Endothelial cell of umbilical vein (primary cell): ENCODE measurements at regions not wholly inside any gene's neighbourhood (a gene's known extent, or its start where the extent isn't known, plus 50 kb on each side); places are given as distances from the start of the nearest gene placed in this dataset.

Experiments used
- BruUV-seq: library from RNA; stranded (reverse); fragments of 400-500 nt; replicated peaks from 2 replicates; lab custom pipeline; 2021; lab: Mats Ljungman, UMichigan
- CTCF ChIA-PET: fragments of 300-600, 350-600 bp; sonication (Branson Sonifier 250); formaldehyde crosslinking; loops from one replicate; lab custom pipeline; 2021; ENCODE audit warnings: antibody characterized with exemption, inconsistent platforms; lab: Charles Lee
- POLR2A ChIA-PET: fragments of 300-600, 350-600 bp; sonication (Branson Sonifier 250); formaldehyde crosslinking; loops from one replicate; lab custom pipeline; 2021; ENCODE audit warnings: antibody characterized with exemption, inconsistent platforms; lab: Charles Lee
- DNase-seq: peaks from one replicate; pipeline ENCODE4 v3.0.0-alpha.2; 2011; ENCODE audit warnings: low read depth, low spot score
- FAIRE-seq: peaks from 2 replicates; lab custom pipeline; 2011; peaks lifted over from hg19 to GRCh38; lab: Jason Lieb, UNC
- H2AFZ ChIP-seq: 2 replicates; pipeline ENCODE4 v1.6.0; 2012; ENCODE audit warnings: low read depth, low read length, control low read depth, inconsistent platforms
- H3K27ac ChIP-seq: 2 replicates; pipeline ENCODE4 v1.5.1; 2011; ENCODE audit warnings: low read depth, mild to moderate bottlenecking, control low read depth, low read length, moderate library complexity; ENCODE audit not compliant: insufficient read depth
- H3K27me3 ChIP-seq, 2 experiments: 2 replicates each; pipeline versions ENCODE4 v1.6.0 to v1.6.1; 2011; ENCODE audit warnings: low read length in 2 of 2, mixed read lengths in 1 of 2; ENCODE audit not compliant: control insufficient read depth in 2 of 2, insufficient read depth in 2 of 2
- H3K36me3 ChIP-seq, 2 experiments: 2 replicates in 1 of 2; 3 replicates in 1 of 2; pipeline ENCODE4 v1.5.1; 2011; ENCODE audit warnings: low read length in 2 of 2, mild to moderate bottlenecking in 1 of 2, moderate library complexity in 1 of 2; ENCODE audit not compliant: control insufficient read depth in 2 of 2, insufficient read depth in 2 of 2; ENCODE audit errors: extremely low read depth in 1 of 2
- H3K4me1 ChIP-seq: 3 replicates; pipeline ENCODE4 v1.5.1; 2011; ENCODE audit warnings: mild to moderate bottlenecking, low read length; ENCODE audit not compliant: control insufficient read depth, insufficient read depth; ENCODE audit errors: extremely low read depth
- H3K4me2 ChIP-seq: 2 replicates; pipeline ENCODE4 v1.6.1; 2011; ENCODE audit warnings: low read length, control low read depth, mixed read lengths; ENCODE audit not compliant: insufficient read depth
- H3K4me3 ChIP-seq, 3 experiments: fragments of 200-600 bp in 1 of 3; sonication (generic), shearing (Covaris generic) in 1 of 3; replicated peaks in 1 of 3; 2 replicates each; pipeline ENCODE4 v1.5.1; 2011 to 2016; ENCODE audit warnings: control low read depth in 3 of 3, low read length in 3 of 3, mild to moderate bottlenecking in 2 of 3, inconsistent platforms in 1 of 3, low read depth in 1 of 3, moderate library complexity in 1 of 3; ENCODE audit not compliant: insufficient read depth in 1 of 3
- H3K79me2 ChIP-seq: 2 replicates; pipeline ENCODE4 v1.6.0; 2012; ENCODE audit warnings: low read length, inconsistent platforms; ENCODE audit not compliant: control insufficient read depth, insufficient read depth
- H3K9ac ChIP-seq: replicated peaks from 2 replicates; pipeline ENCODE3; 2011; ENCODE audit warnings: low read length, control low read depth; ENCODE audit not compliant: insufficient read depth; ENCODE audit errors: extremely low read depth
- H3K9me1 ChIP-seq: replicated peaks from 3 replicates; pipeline ENCODE4 v1.6.0; 2011; ENCODE audit warnings: mild to moderate bottlenecking, low read length; ENCODE audit not compliant: control insufficient read depth, insufficient read depth; ENCODE audit errors: extremely low read depth
- H3K9me3 ChIP-seq: replicated peaks from 2 replicates; pipeline ENCODE4 v1.5.1; 2012; ENCODE audit warnings: low read length, inconsistent platforms; ENCODE audit not compliant: control insufficient read depth, insufficient read depth
- H4K20me1 ChIP-seq: replicated peaks from 2 replicates; pipeline ENCODE3; 2011; ENCODE audit warnings: mild to moderate bottlenecking, low read length; ENCODE audit not compliant: control insufficient read depth, insufficient read depth; ENCODE audit errors: extremely low read depth
- CTCF ChIP-seq, 2 donors: IDR thresholded peaks; 1 replicate in 1 of 2; 2 replicates in 1 of 2; pipeline ENCODE4 v1.5.1; 2011; ENCODE audit warnings: low read length in 2 of 2, mild to moderate bottlenecking in 2 of 2, moderate library complexity in 2 of 2, control low read depth in 1 of 2, inconsistent platforms in 1 of 2, low read depth in 1 of 2; ENCODE audit not compliant: insufficient read depth in 1 of 2; ENCODE audit errors: extremely low read depth in 1 of 2
- EZH2 ChIP-seq: IDR thresholded peaks from 2 replicates; pipeline ENCODE4 v1.6.1; 2012; ENCODE audit warnings: borderline replicate concordance, low read depth, mild to moderate bottlenecking, moderate library complexity, low read length, inconsistent platforms; ENCODE audit not compliant: severe bottlenecking
- FOS ChIP-seq: IDR thresholded peaks from 2 replicates; pipeline ENCODE4 v1.6.1; 2011; ENCODE audit warnings: mild to moderate bottlenecking, low read length, moderate library complexity, borderline replicate concordance; ENCODE audit not compliant: insufficient read depth
- GATA2 ChIP-seq: IDR thresholded peaks from 2 replicates; pipeline ENCODE4 v1.7.0; 2011; ENCODE audit warnings: low read depth, mild to moderate bottlenecking, moderate library complexity, mixed read lengths, low read length; ENCODE audit not compliant: insufficient read length, insufficient read depth
- JUN ChIP-seq: IDR thresholded peaks from 2 replicates; pipeline ENCODE4 v1.6.1; 2011; ENCODE audit warnings: borderline replicate concordance, low read depth; ENCODE audit not compliant: insufficient read length, insufficient read depth
- MAX ChIP-seq: IDR thresholded peaks from 2 replicates; pipeline ENCODE4 v1.6.1; 2011; ENCODE audit not compliant: insufficient read depth, insufficient read length
- MYC ChIP-seq: IDR thresholded peaks from one replicate; pipeline ENCODE4 v1.6.1; 2011; ENCODE audit warnings: mild to moderate bottlenecking, low read depth, low read length
- POLR2A ChIP-seq: IDR thresholded peaks from 2 replicates; pipeline ENCODE4 v1.6.1; 2012; ENCODE audit warnings: low read depth, mild to moderate bottlenecking, control low read depth, low read length
- POLR2AphosphoS5 ChIP-seq: IDR thresholded peaks from 2 replicates; pipeline ENCODE4 v1.6.1; 2012; ENCODE audit warnings: low read depth, mild to moderate bottlenecking, control low read depth, low read length, moderate library complexity; ENCODE audit not compliant: insufficient read depth
- dilution Hi-C: fragments of 300-500 bp; cut with MboI; formaldehyde crosslinking; loops from one replicate; pipeline ENCODE4 v1.15.0; 2019; ENCODE audit warnings: low sequenced_read_pairs; ENCODE audit not compliant: extremely low pct_ligation_motif_present
- intact Hi-C: fragments of 100-400 bp; cut with micrococcal nuclease; formaldehyde crosslinking; loops from one replicate; pipeline ENCODE4 v1.10.0; 2022

- no peak overlapping the region for H3K4me3 ChIP-seq
Measured at GRCh38 chr5:51471630-51472029, 88.4 kb downstream of the ISL1 start.

More at GRCh38 chr5:51471630-51472029, 88.4 kb downstream of the ISL1 start:
- FAIRE-seq (no peak), DNase-seq (no peak)
- ChIA-PET POLR2A (no interaction called here), CTCF (interaction anchor here (1.3 kb wide), 1 partner anchor 21 kb away, joined by 3 read pairs; no protein-coding TSS in a partner anchor)
- no peak overlapping the region for H3K27ac ChIP-seq
- BruUV-seq = no TSS peak
- H3K9me1 ChIP-seq = no peaks in the 10 kb centered on the region
- no peak overlapping the region for H3K9ac ChIP-seq
- H3K79me2 ChIP-seq = no peaks in the 10 kb centered on the region
- H3K9me3 ChIP-seq = no peaks in the 10 kb centered on the region
- H2AFZ ChIP-seq = no peak overlapping the region
- H3K4me1 ChIP-seq = no peaks in the 10 kb centered on the region
- H3K4me2 ChIP-seq = no peak overlapping the region
- H3K36me3 ChIP-seq = no peaks in the 10 kb centered on the region
- dilution Hi-C loops (no loop called here), intact Hi-C loops (no loop called here)
- no peak for TF ChIP-seq MYC
- no peak for TF ChIP-seq FOS
- TF ChIP-seq POLR2AphosphoS5 = no peak
- no peak for TF ChIP-seq CTCF (IDR thresholded peaks at IDR 0.05; ENCODE audit: extremely low read depth in 1 of 2, insufficient read depth in 1 of 2, low read depth in 1 of 2, low read length in 2 of 2)
- TF ChIP-seq POLR2A = no peak
- no peak for TF ChIP-seq EZH2
- no peak for TF ChIP-seq MAX
- TF ChIP-seq GATA2 = no peak
- no peak for TF ChIP-seq JUN
- no peaks in the 10 kb centered on the region for H4K20me1 ChIP-seq
- H3K27me3 ChIP-seq = no peaks in the 10 kb centered on the region
